Endodermal cell (in vitro differentiated cells): ENCODE measurements at regions not wholly inside any gene's neighbourhood (a gene's known extent, or its start where the extent isn't known, plus 50 kb on each side); places are given as distances from the start of the nearest gene placed in this dataset.

ENCODE experiments used
- DNase-seq: peaks from one replicate; pipeline ENCODE4 v3.0.0-alpha.2; 2017
- H3K27ac ChIP-seq: 2 replicates; pipeline ENCODE4 v1.5.1; 2013; ENCODE audit warnings: mild to moderate bottlenecking, low read depth, low read length, moderate library complexity
- H3K27me3 ChIP-seq: 2 replicates; pipeline ENCODE4 v1.6.1; 2013; ENCODE audit warnings: mild to moderate bottlenecking, low read length, moderate library complexity; ENCODE audit not compliant: insufficient read depth, control insufficient read depth, poor library complexity, severe bottlenecking
- H3K36me3 ChIP-seq: 2 replicates; pipeline ENCODE4 v1.7.0; 2013; ENCODE audit warnings: mild to moderate bottlenecking, low read length, moderate library complexity; ENCODE audit not compliant: control insufficient read depth, insufficient read depth
- H3K4me1 ChIP-seq: one replicate; pipeline ENCODE4 v1.7.0; 2013; ENCODE audit warnings: low read length; ENCODE audit not compliant: control insufficient read depth, insufficient read depth
- H3K4me3 ChIP-seq: 2 replicates; pipeline ENCODE4 v1.5.1; 2013; ENCODE audit warnings: mild to moderate bottlenecking, low read length, moderate library complexity
- H3K9ac ChIP-seq: 2 replicates; pipeline ENCODE4 v1.6.1; 2013; ENCODE audit warnings: mild to moderate bottlenecking, low read length, moderate library complexity; ENCODE audit not compliant: poor library complexity, severe bottlenecking; ENCODE audit errors: extremely low read depth
- H3K9me3 ChIP-seq: 2 replicates; pipeline ENCODE4 v1.6.1; 2013; ENCODE audit warnings: mild to moderate bottlenecking, low read length, moderate library complexity; ENCODE audit not compliant: control insufficient read depth
- H3K27ac Mint-ChIP-seq: 2 replicates; pipeline ENCODE4 v1.8.0; 2020; ENCODE audit warnings: mixed read lengths
- H3K27me3 Mint-ChIP-seq: 2 replicates; pipeline ENCODE4 v1.8.0; 2021; ENCODE audit warnings: mild to moderate bottlenecking, mixed read lengths; ENCODE audit not compliant: insufficient read depth
- H3K36me3 Mint-ChIP-seq: 2 replicates; pipeline ENCODE4 v1.8.0; 2020; ENCODE audit warnings: low read depth, mixed read lengths
- H3K4me1 Mint-ChIP-seq: 2 replicates; pipeline ENCODE4 v1.8.0; 2020; ENCODE audit warnings: mixed read lengths
- H3K4me3 Mint-ChIP-seq: 2 replicates; pipeline ENCODE4 v1.8.0; 2020; ENCODE audit warnings: mild to moderate bottlenecking, moderate library complexity, mixed read lengths
- H3K9me3 Mint-ChIP-seq: 2 replicates; pipeline ENCODE4 v1.8.0; 2020; ENCODE audit warnings: mild to moderate bottlenecking, mixed read lengths
- WGBS, 2 experiments: methylation state at CpG; one replicate each; pipeline versions ENCODE4 v1.1.5 to v1.1.7; 2013; ENCODE audit warnings: missing lambda C conversion rate in 2 of 2, mixed read lengths in 1 of 2; ENCODE audit not compliant: insufficient coverage in 1 of 2, insufficient read length in 1 of 2; 5-methylcytosine and 5-hydroxymethylcytosine counted together
- TF ChIP-seq, protein P1 (sequence below): fragments of 200-600 bp; sonication (generic); conservative IDR thresholded peaks from 2 replicates; pipeline ENCODE4 v1.5.0; 2021; ENCODE audit warnings: antibody characterized with exemption, mild to moderate bottlenecking

DNA sequence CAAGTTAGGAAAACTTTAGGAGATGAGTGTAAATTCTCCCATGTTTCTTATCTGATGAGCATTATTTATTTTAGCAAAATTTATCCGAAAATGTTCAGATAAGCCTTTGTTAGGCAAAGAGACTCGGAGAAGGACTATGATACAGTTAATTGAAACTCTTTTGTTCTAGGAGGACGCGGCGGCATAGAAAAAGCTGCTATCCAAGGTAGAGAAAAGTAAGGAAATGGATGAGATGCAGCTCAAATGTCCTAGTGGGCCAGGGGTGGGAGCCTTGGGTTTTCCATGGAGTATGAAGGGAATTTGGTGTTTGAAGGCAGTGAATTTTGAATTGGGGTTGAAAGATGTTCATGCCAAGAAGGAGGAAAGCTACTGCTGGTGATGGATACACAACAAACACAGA, 1504.5 kb downstream of the AACS start:
- Mint-ChIP-seq H3K4me1 (no peaks in the 10 kb centered on the region), H3K36me3 (peaks cover 2% of the 10 kb centered on the region), H3K9me3 (peaks cover 18% of the 10 kb centered on the region), H3K27ac (no peak overlapping the region), H3K4me3 (no peak overlapping the region), H3K27me3 (no peaks in the 10 kb centered on the region)
- Histone ChIP-seq H3K27me3 (no peaks in the 10 kb centered on the region), H3K9me3 (no peaks in the 10 kb centered on the region), H3K9ac (no peak overlapping the region), H3K4me1 (no peaks in the 10 kb centered on the region), H3K27ac (no peak overlapping the region), H3K4me3 (no peak overlapping the region), H3K36me3 (no peaks in the 10 kb centered on the region)
- WGBS, 2 experiments: 91 to 95% methylated on average over 5 of the region's 5 CpGs
- DNase-seq: no peak
- TF ChIP-seq, protein P1, sequence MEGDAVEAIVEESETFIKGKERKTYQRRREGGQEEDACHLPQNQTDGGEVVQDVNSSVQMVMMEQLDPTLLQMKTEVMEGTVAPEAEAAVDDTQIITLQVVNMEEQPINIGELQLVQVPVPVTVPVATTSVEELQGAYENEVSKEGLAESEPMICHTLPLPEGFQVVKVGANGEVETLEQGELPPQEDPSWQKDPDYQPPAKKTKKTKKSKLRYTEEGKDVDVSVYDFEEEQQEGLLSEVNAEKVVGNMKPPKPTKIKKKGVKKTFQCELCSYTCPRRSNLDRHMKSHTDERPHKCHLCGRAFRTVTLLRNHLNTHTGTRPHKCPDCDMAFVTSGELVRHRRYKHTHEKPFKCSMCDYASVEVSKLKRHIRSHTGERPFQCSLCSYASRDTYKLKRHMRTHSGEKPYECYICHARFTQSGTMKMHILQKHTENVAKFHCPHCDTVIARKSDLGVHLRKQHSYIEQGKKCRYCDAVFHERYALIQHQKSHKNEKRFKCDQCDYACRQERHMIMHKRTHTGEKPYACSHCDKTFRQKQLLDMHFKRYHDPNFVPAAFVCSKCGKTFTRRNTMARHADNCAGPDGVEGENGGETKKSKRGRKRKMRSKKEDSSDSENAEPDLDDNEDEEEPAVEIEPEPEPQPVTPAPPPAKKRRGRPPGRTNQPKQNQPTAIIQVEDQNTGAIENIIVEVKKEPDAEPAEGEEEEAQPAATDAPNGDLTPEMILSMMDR: no peak

DNA sequence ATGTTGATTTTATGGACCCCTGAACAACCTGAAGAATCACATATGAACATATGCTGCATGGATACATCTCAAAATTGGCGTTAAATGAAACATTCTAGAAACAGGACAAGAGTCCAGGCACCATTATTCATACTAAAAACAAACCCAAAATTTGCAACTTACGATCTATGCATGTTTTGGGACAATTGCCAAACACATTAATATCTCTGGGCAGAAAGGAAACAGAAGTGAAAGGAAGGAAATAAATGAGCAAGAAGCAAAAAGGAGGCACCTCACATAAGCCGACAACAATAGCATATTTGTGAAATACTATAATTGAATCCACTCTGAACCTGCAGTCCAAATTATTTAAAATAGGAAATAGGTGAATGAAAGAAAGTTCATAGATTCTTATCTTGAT, 1505.3 kb downstream of the AACS start:
- no peaks in the 10 kb centered on the region for H3K36me3 ChIP-seq
- peaks cover 2% of the 10 kb centered on the region for H3K36me3 Mint-ChIP-seq
- H3K27me3 Mint-ChIP-seq: no peaks in the 10 kb centered on the region
- no peak overlapping the region for H3K27ac Mint-ChIP-seq
- H3K9ac ChIP-seq: no peak overlapping the region
- no peaks in the 10 kb centered on the region for H3K4me1 ChIP-seq
- H3K27me3 ChIP-seq: no peaks in the 10 kb centered on the region
- no peak overlapping the region for H3K27ac ChIP-seq
- H3K4me1 Mint-ChIP-seq: no peaks in the 10 kb centered on the region
- no peak overlapping the region for H3K4me3 ChIP-seq
- no peak overlapping the region for H3K4me3 Mint-ChIP-seq
- H3K9me3 Mint-ChIP-seq: peaks cover 18% of the 10 kb centered on the region
- TF ChIP-seq, protein P1: no peak
- 94% methylated on average over 3 of the region's 3 CpGs; no CpG with 5 or more reads in 1 of the 2 experiments for WGBS, 2 experiments
- no peak for DNase-seq
- no peaks in the 10 kb centered on the region for H3K9me3 ChIP-seq

DNA sequence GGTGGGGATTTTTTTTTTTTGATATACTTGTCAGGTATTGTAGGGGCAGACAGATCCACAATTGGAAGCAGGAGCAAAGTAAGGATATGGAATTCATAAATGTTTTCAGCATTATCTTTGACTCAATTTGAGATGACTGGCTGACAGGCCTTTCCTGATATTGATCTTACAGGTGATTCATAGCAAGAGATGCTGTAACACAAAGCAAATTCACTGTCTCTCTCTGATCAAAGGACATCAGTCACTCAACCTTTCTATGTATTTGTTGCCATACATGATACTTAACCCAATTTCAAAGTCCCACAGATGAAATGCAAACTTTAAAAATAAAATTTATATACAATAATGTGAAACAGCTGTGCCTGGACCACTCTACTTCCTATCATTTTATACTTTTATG, 1506.9 kb downstream of the AACS start:
- Mint-ChIP-seq H3K36me3 (no peaks in the 10 kb centered on the region), H3K4me1 (no peaks in the 10 kb centered on the region), H3K27ac (no peak overlapping the region), H3K4me3 (no peak overlapping the region), H3K27me3 (no peaks in the 10 kb centered on the region), H3K9me3 (peaks cover 12% of the 10 kb centered on the region)
- Histone ChIP-seq H3K9me3 (no peaks in the 10 kb centered on the region), H3K27ac (no peak overlapping the region), H3K36me3 (no peaks in the 10 kb centered on the region), H3K4me3 (no peak overlapping the region), H3K27me3 (no peaks in the 10 kb centered on the region), H3K4me1 (no peaks in the 10 kb centered on the region), H3K9ac (no peak overlapping the region)
- DNase-seq: no peak
- TF ChIP-seq, protein P1: no peak
